ENCODE measurements at regions not wholly inside any gene's neighbourhood (a gene's known extent, or its start where the extent isn't known, plus 50 kb on each side); places are given as distances from the start of the nearest gene placed in this dataset.

GRCh38 chr10:83252596-83252995 is 886.7 kb upstream of the GHITM start:
- FAIRE-seq, result no peak
- CTCF ChIA-PET, result no interaction called here
- no peaks in the 10 kb centered on the region for H3K79me2 ChIP-seq (ENCODE audit: control insufficient read depth, insufficient read depth, low read length)
- no peaks in the 10 kb centered on the region for H3K4me1 ChIP-seq (ENCODE audit: control insufficient read depth, extremely low read depth, insufficient read depth, low read length)
- no peaks in the 10 kb centered on the region for H3K27me3 ChIP-seq (ENCODE audit: control insufficient read depth in 2 of 2, insufficient read depth in 2 of 2, low read length in 2 of 2)
- no peaks in the 10 kb centered on the region for H4K20me1 ChIP-seq (replicated peaks; ENCODE audit: control insufficient read depth, extremely low read depth, insufficient read depth, low read length)
- H3K9ac ChIP-seq (replicated peaks; ENCODE audit: extremely low read depth, insufficient read depth, low read length), result no peak overlapping the region
- TF ChIP-seq MAX (IDR thresholded peaks at IDR 0.05; ENCODE audit: insufficient read depth, insufficient read length), result no peak
- no peak for TF ChIP-seq MYC (IDR thresholded peaks at IDR 0.05; ENCODE audit: low read depth, low read length)
- no peak for TF ChIP-seq POLR2A (IDR thresholded peaks at IDR 0.05; ENCODE audit: low read depth, low read length)
- TF ChIP-seq CTCF (IDR thresholded peaks at IDR 0.05; ENCODE audit: extremely low read depth in 1 of 2, insufficient read depth in 1 of 2, low read depth in 1 of 2, low read length in 2 of 2), result no peak
- no peak for TF ChIP-seq EZH2 (IDR thresholded peaks at IDR 0.05; ENCODE audit: borderline replicate concordance, low read depth, low read length, severe bottlenecking)
- TF ChIP-seq FOS (IDR thresholded peaks at IDR 0.05; ENCODE audit: borderline replicate concordance, insufficient read depth, low read length), result no peak
- no peak for TF ChIP-seq JUN (IDR thresholded peaks at IDR 0.05; ENCODE audit: borderline replicate concordance, insufficient read depth, insufficient read length, low read depth)
- DNase-seq (ENCODE audit: low read depth, low spot score), result no peak
- no TSS peak for BruUV-seq (replicated peaks)
- H3K9me1 ChIP-seq (replicated peaks; ENCODE audit: control insufficient read depth, extremely low read depth, insufficient read depth, low read length), result no peaks in the 10 kb centered on the region
- no peak overlapping the region for H3K4me3 ChIP-seq (replicated peaks in 1 of 3; ENCODE audit: insufficient read depth in 1 of 3, low read depth in 1 of 3, low read length in 3 of 3)
- H2AFZ ChIP-seq (ENCODE audit: low read depth, low read length), result no peak overlapping the region
- dilution Hi-C loops (cut with MboI; ENCODE audit: extremely low pct_ligation_motif_present, low sequenced_read_pairs), result no loop called here
- intact Hi-C loops (cut with micrococcal nuclease), result no loop called here
- H3K36me3 ChIP-seq (ENCODE audit: control insufficient read depth in 2 of 2, extremely low read depth in 1 of 2, insufficient read depth in 2 of 2, low read length in 2 of 2), result no peaks in the 10 kb centered on the region
- no peak overlapping the region for H3K27ac ChIP-seq (ENCODE audit: insufficient read depth, low read depth, low read length)
- no peak overlapping the region for H3K4me2 ChIP-seq (ENCODE audit: insufficient read depth, low read length)
- H3K9me3 ChIP-seq (replicated peaks; ENCODE audit: control insufficient read depth, insufficient read depth, low read length), result no peaks in the 10 kb centered on the region
- POLR2A ChIA-PET, result no interaction called here

Data from endothelial cell of umbilical vein (primary cell).